HCT116 (cell line): ENCODE measurements at regions not wholly inside any gene's neighbourhood (a gene's known extent, or its start where the extent isn't known, plus 50 kb on each side); places are given as distances from the start of the nearest gene placed in this dataset.

Source experiments
- ATAC-seq: fragments of 200-7000 bp; cut with Tn5 transposase; 2 replicates; pipeline ENCODE4 v1.9.1; 2020; ENCODE audit warnings: mild to moderate bottlenecking, moderate library complexity
- BruUV-seq: library from RNA; stranded (reverse); fragments of 400-500 nt; replicated peaks from 2 replicates; lab custom pipeline; 2021; lab: Mats Ljungman, UMichigan
- CTCF ChIA-PET: fragments of 300-600 bp; sonication (Branson Sonifier 250); formaldehyde crosslinking; loops from one replicate; lab custom pipeline; 2021; ENCODE audit warnings: antibody characterized with exemption; lab: Charles Lee
- POLR2A ChIA-PET: fragments of 300-600, 350-600 bp; sonication (Branson Sonifier 250); formaldehyde crosslinking; loops from one replicate; lab custom pipeline; 2021; ENCODE audit warnings: antibody characterized with exemption; lab: Charles Lee
- RAD21 ChIA-PET, 2 experiments: fragments of 300-600 bp; sonication (Branson Sonifier 250); formaldehyde crosslinking; loops; one replicate each; lab custom pipeline; 2023; ENCODE audit warnings: low total read pairs in 2 of 2; ENCODE audit not compliant: uncharacterized antibody in 2 of 2, unreplicated experiment in 2 of 2, low non-redundant PET in 1 of 2; lab: Charles Lee
- DNase-seq: peaks from one replicate; pipeline ENCODE4 v3.0.0-alpha.2; 2010; ENCODE audit warnings: low read depth, low spot score
- H2AFZ ChIP-seq: fragments of 200-600 bp; shearing (Covaris generic), sonication (generic); 2 replicates; pipeline ENCODE4 v1.6.1; 2017; ENCODE audit warnings: low read depth, mixed run types, mixed read lengths, antibody characterized with exemption, low read length; ENCODE audit not compliant: poor library complexity, severe bottlenecking
- H3K27ac ChIP-seq: 2 replicates; pipeline ENCODE4 v1.5.1; 2012; ENCODE audit warnings: low read depth, low read length
- H3K27me3 ChIP-seq: fragments of 200-600 bp; sonication (generic); 2 replicates; pipeline ENCODE4 v1.6.1; 2016; ENCODE audit warnings: mixed run types, low read length, mixed read lengths; ENCODE audit not compliant: insufficient read depth
- H3K36me3 ChIP-seq, 2 experiments: fragments of 200-500 bp in 1 of 2; fragments of 200-600 bp in 1 of 2; sonication (Bioruptor generic) in 1 of 2; sonication (generic) in 1 of 2; 2 replicates each; pipeline versions ENCODE4 v1.5.1 to v1.6.1; 2014 to 2016; ENCODE audit warnings: low read length in 2 of 2, inconsistent platforms in 1 of 2, mixed read lengths in 1 of 2, mixed run types in 1 of 2; ENCODE audit not compliant: insufficient read depth in 2 of 2, control insufficient read depth in 1 of 2
- H3K4me1 ChIP-seq, 2 experiments: fragments of 200-600 bp in 1 of 2; sonication (generic) in 1 of 2; 2 replicates each; pipeline versions ENCODE4 v1.5.1 to v1.6.1; 2012 to 2017; ENCODE audit warnings: low read length in 2 of 2, inconsistent platforms in 1 of 2, mild to moderate bottlenecking in 1 of 2, mixed read lengths in 1 of 2, mixed run types in 1 of 2, moderate library complexity in 1 of 2; ENCODE audit not compliant: insufficient read depth in 2 of 2, control insufficient read depth in 1 of 2
- H3K4me2 ChIP-seq: fragments of 200-600 bp; sonication (generic); 2 replicates; pipeline ENCODE4 v1.6.1; 2017; ENCODE audit warnings: mixed run types, low read length, mixed read lengths
- H3K4me3 ChIP-seq, 2 experiments: fragments of 200-600 bp in 1 of 2; sonication (generic) in 1 of 2; replicated peaks in 1 of 2; 2 replicates each; pipeline ENCODE4 v1.5.1; 2011 to 2016; ENCODE audit warnings: low read length in 2 of 2, control low read depth in 1 of 2, low read depth in 1 of 2, mild to moderate bottlenecking in 1 of 2, mixed read lengths in 1 of 2, mixed run types in 1 of 2
- H3K79me2 ChIP-seq: fragments of 200-600 bp; sonication (generic); 2 replicates; pipeline ENCODE4 v1.6.1; 2017; ENCODE audit warnings: mild to moderate bottlenecking, mixed run types, low read length, moderate library complexity, mixed read lengths; ENCODE audit not compliant: insufficient read depth
- H3K9ac ChIP-seq: fragments of 200-600 bp; sonication (generic); 2 replicates; pipeline ENCODE4 v1.6.1; 2016; ENCODE audit warnings: low read length, mixed read lengths
- H3K9me2 ChIP-seq: fragments of 200-600 bp; sonication (generic), shearing (Covaris generic); 2 replicates; pipeline ENCODE4 v1.6.1; 2017; ENCODE audit warnings: mixed run types, mild to moderate bottlenecking, moderate library complexity; ENCODE audit not compliant: insufficient read depth
- H3K9me3 ChIP-seq, 2 experiments: fragments of 200-500 bp in 1 of 2; fragments of 200-600 bp in 1 of 2; sonication (Bioruptor generic) in 1 of 2; sonication (generic) in 1 of 2; 2 replicates each; pipeline ENCODE4 v1.6.1; 2014 to 2017; ENCODE audit warnings: low read length in 2 of 2, mixed read lengths in 2 of 2, inconsistent platforms in 1 of 2, low read depth in 1 of 2, mild to moderate bottlenecking in 1 of 2, mixed run types in 1 of 2, moderate library complexity in 1 of 2; ENCODE audit not compliant: control insufficient read depth in 1 of 2, insufficient read depth in 1 of 2
- H4K20me1 ChIP-seq: fragments of 200-600 bp; sonication (generic), shearing (Covaris generic); 2 replicates; pipeline ENCODE4 v1.6.1; 2017; ENCODE audit warnings: mixed run types, mild to moderate bottlenecking, moderate library complexity; ENCODE audit not compliant: insufficient read depth
- ATF3 ChIP-seq: IDR thresholded peaks from 2 replicates; pipeline ENCODE4 v1.6.1; 2012
- CBX3 ChIP-seq: IDR thresholded peaks from 2 replicates; pipeline ENCODE4 v1.6.1; 2012; ENCODE audit warnings: low read depth
- CEBPB ChIP-seq: IDR thresholded peaks from 2 replicates; pipeline ENCODE4 v1.6.1; 2012; ENCODE audit warnings: low read depth
- CTCF ChIP-seq, 3 experiments: fragments of 200-600 bp in 1 of 3; sonication (generic) in 1 of 3; IDR thresholded peaks in 2 of 3; conservative IDR thresholded peaks in 1 of 3; 2 replicates each; pipeline ENCODE4 v1.5.1; 2012 to 2017; ENCODE audit warnings: low read depth in 2 of 3, low read length in 2 of 3, antibody characterized with exemption in 1 of 3, borderline replicate concordance in 1 of 3, control low read depth in 1 of 3, mild to moderate bottlenecking in 1 of 3, mixed read lengths in 1 of 3, mixed run types in 1 of 3, moderate library complexity in 1 of 3; ENCODE audit not compliant: insufficient read depth in 1 of 3
- ELF1 ChIP-seq: IDR thresholded peaks from 2 replicates; pipeline ENCODE4 v1.6.1; 2012; ENCODE audit warnings: low read depth, borderline replicate concordance
- EZH2 ChIP-seq: fragments of 200-600 bp; sonication (generic); IDR thresholded peaks from 2 replicates; pipeline ENCODE4 v1.6.1; 2017; ENCODE audit warnings: antibody characterized with exemption, mixed run types
- FOSL1 ChIP-seq: IDR thresholded peaks from 2 replicates; pipeline ENCODE4 v1.6.1; 2012; ENCODE audit warnings: low read depth
- RAD21 ChIP-seq: IDR thresholded peaks from 2 replicates; pipeline ENCODE4 v1.6.1; 2012; ENCODE audit warnings: low read depth, mild to moderate bottlenecking
- REST ChIP-seq: IDR thresholded peaks from 2 replicates; pipeline ENCODE4 v1.6.1; 2012; ENCODE audit warnings: low read depth
- TCF7L2 ChIP-seq: IDR thresholded peaks from 2 replicates; pipeline ENCODE4 v1.7.0; 2011; ENCODE audit warnings: borderline replicate concordance, inconsistent platforms; ENCODE audit not compliant: insufficient read depth, insufficient read length; ENCODE audit errors: extremely low read depth
- ZBTB33 ChIP-seq: IDR thresholded peaks from 2 replicates; pipeline ENCODE4 v1.6.1; 2011; ENCODE audit warnings: mild to moderate bottlenecking, low read length, moderate library complexity; ENCODE audit not compliant: insufficient replicate concordance; ENCODE audit errors: extremely low read depth
- intact Hi-C: fragments of 100-400 bp; cut with micrococcal nuclease; formaldehyde crosslinking; loops from 2 replicates; pipeline ENCODE4 v1.10.0; 2022

GRCh38 chr4:161097821-161098220, 1066.0 kb downstream of the FSTL5 start:
- ChIA-PET RAD21 (no interaction called here), POLR2A (no interaction called here), CTCF (no interaction called here)
- Histone ChIP-seq H2AFZ (no peak overlapping the region), H3K4me3 (no peak overlapping the region), H4K20me1 (no peaks in the 10 kb centered on the region), H3K9me3 (no peaks in the 10 kb centered on the region), H3K27ac (no peak overlapping the region), H3K27me3 (no peaks in the 10 kb centered on the region), H3K4me1 (no peaks in the 10 kb centered on the region), H3K9me2 (no peaks in the 10 kb centered on the region), H3K9ac (no peak overlapping the region), H3K36me3 (no peaks in the 10 kb centered on the region), H3K4me2 (no peak overlapping the region), H3K79me2 (no peaks in the 10 kb centered on the region)
- intact Hi-C loops = no loop called here
- ATAC-seq = no peak
- TF ChIP-seq EZH2 (no peak), FOSL1 (no peak), ZBTB33 (no peak), RAD21 (no peak), CEBPB (no peak), CBX3 (no peak), TCF7L2 (no peak), ELF1 (no peak), ATF3 (no peak), REST (no peak), CTCF (IDR thresholded peaks at IDR 0.05 in 2 of 3, conservative IDR thresholded peaks at IDR 0.05 in 1 of 3; ENCODE audit: borderline replicate concordance in 1 of 3, insufficient read depth in 1 of 3, low read depth in 2 of 3, low read length in 2 of 3) (no peak)
- no peak for DNase-seq
- BruUV-seq = no TSS peak
